ENCODE measurements at regions not wholly inside any gene's neighbourhood (a gene's known extent, or its start where the extent isn't known, plus 50 kb on each side); places are given as distances from the start of the nearest gene placed in this dataset.

DNA sequence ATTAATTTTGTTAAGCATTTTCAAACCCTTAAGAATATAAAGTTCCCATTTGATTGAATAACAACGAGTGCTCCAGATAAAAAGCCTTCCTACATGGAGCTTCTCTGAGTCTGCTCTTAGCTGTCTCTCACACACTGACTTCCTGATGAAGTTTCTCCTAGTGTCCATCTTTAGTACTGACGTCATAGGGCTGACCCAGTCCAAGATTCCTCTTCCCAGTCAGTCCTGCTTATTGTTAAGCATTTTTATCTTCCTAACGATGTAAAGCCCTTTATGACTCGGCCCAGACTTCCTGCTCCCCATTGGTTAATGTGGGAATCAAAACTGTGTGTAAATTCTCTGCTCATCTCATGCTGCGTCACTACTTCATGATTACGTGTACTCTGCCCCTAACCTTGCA is 398.8 kb downstream of the TFEC start:
- Histone ChIP-seq H3K27ac (no peak overlapping the region), H3K9me3 (ENCODE audit: insufficient read depth, low read depth) (no peaks in the 10 kb centered on the region), H3K4me3 (no peak overlapping the region), H2AFZ (no peak overlapping the region), H3K79me2 (ENCODE audit: low read depth) (no peaks in the 10 kb centered on the region), H3K27me3 (ENCODE audit: insufficient read depth, low read depth) (no peaks in the 10 kb centered on the region), H3K9me2 (ENCODE audit: insufficient read depth) (no peaks in the 10 kb centered on the region), H3K36me3 (ENCODE audit: low read depth) (no peaks in the 10 kb centered on the region), H3F3A (ENCODE audit: insufficient read depth, low read depth) (0 out of 2 replicates have a peak, but pooled peaks cover 6% of the 10 kb centered on the region), H4K20me1 (ENCODE audit: insufficient read depth) (no peaks in the 10 kb centered on the region), H3K4me2 (no peak overlapping the region), H3K4me1 (replicated peaks; ENCODE audit: insufficient read depth) (peaks cover 14% of the 10 kb centered on the region)
- TF ChIP-seq, protein P1, sequence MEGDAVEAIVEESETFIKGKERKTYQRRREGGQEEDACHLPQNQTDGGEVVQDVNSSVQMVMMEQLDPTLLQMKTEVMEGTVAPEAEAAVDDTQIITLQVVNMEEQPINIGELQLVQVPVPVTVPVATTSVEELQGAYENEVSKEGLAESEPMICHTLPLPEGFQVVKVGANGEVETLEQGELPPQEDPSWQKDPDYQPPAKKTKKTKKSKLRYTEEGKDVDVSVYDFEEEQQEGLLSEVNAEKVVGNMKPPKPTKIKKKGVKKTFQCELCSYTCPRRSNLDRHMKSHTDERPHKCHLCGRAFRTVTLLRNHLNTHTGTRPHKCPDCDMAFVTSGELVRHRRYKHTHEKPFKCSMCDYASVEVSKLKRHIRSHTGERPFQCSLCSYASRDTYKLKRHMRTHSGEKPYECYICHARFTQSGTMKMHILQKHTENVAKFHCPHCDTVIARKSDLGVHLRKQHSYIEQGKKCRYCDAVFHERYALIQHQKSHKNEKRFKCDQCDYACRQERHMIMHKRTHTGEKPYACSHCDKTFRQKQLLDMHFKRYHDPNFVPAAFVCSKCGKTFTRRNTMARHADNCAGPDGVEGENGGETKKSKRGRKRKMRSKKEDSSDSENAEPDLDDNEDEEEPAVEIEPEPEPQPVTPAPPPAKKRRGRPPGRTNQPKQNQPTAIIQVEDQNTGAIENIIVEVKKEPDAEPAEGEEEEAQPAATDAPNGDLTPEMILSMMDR (conservative IDR thresholded peaks at IDR 0.05) = no peak
- no peak for TF ChIP-seq EZH2 (IDR thresholded peaks at IDR 0.05; ENCODE audit: low read depth)
- CTCF ChIA-PET = no interaction called here
- DNase-seq = no peak
- POLR2A ChIA-PET (ENCODE audit: unreplicated experiment) = no interaction called here
- intact Hi-C loops (cut with micrococcal nuclease; ENCODE audit: unreplicated experiment) = no loop called here
- BruUV-seq (replicated peaks) = no TSS peak

DNA sequence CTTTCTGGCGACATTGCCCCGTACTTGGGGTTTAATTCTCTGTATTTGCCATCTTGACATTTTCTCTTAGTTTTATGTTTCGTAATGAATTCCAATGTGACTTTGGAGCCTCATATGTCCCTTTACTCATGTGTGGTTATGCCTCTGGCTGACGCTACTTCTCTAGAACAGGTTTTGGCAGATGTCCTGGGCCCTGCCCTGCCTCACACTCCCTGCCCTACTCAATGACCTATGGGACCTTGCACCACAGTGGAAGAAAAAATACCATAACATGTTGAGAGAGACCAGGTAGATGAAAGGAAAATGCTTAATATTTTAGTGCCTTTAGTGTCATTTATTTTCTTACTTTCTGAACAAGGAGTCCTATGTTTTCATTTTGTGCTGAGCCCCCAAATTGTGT is 400.5 kb downstream of the TFEC start:
- Histone ChIP-seq H3K4me1 (replicated peaks; ENCODE audit: insufficient read depth) (peaks cover 8% of the 10 kb centered on the region), H3K27me3 (ENCODE audit: insufficient read depth, low read depth) (no peaks in the 10 kb centered on the region), H2AFZ (no peak overlapping the region), H3F3A (ENCODE audit: insufficient read depth, low read depth) (0 out of 2 replicates have a peak, but pooled peaks cover 3% of the 10 kb centered on the region), H3K9me2 (ENCODE audit: insufficient read depth) (no peaks in the 10 kb centered on the region; the same call in 1 of the 2 replicates), H3K4me2 (no peak overlapping the region), H3K9me3 (ENCODE audit: insufficient read depth, low read depth) (no peaks in the 10 kb centered on the region), H3K27ac (no peak overlapping the region), H4K20me1 (ENCODE audit: insufficient read depth) (no peaks in the 10 kb centered on the region), H3K79me2 (ENCODE audit: low read depth) (no peaks in the 10 kb centered on the region), H3K4me3 (no peak overlapping the region), H3K36me3 (ENCODE audit: low read depth) (no peaks in the 10 kb centered on the region)
- intact Hi-C loops (cut with micrococcal nuclease; ENCODE audit: unreplicated experiment) = no loop called here
- ChIA-PET CTCF (no interaction called here), POLR2A (ENCODE audit: unreplicated experiment) (no interaction called here)
- BruUV-seq (replicated peaks) = no TSS peak
- no peak for TF ChIP-seq EZH2 (IDR thresholded peaks at IDR 0.05; ENCODE audit: low read depth)
- TF ChIP-seq, protein P1 (conservative IDR thresholded peaks at IDR 0.05) = no peak
- DNase-seq = no peak

DNA sequence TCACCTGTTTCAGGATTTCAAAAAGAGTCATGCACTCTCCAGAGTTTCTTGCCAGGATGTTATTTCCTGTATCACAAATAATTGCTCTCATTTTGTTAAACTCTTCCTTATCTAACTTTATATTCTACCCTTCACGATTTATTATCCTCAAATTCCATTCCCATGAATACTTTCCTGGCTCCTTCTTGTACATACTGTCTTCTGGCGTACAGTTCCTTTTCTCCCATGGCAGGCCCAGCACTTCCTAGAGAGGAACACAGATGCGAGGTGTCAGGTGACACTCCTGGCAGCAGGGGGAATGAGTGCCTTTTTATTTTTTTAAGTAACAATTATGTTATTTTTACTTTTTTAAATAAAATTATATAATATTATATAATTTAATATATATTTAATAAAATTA is 411.9 kb downstream of the TFEC start:
- BruUV-seq (replicated peaks) = no TSS peak
- CTCF ChIA-PET = no interaction called here

More for the DNA sequence above, 411.9 kb downstream of the TFEC start:
- H4K20me1 ChIP-seq (ENCODE audit: insufficient read depth) = no peaks in the 10 kb centered on the region
- intact Hi-C loops (cut with micrococcal nuclease; ENCODE audit: unreplicated experiment) = no loop called here
- H3K4me1 ChIP-seq (replicated peaks; ENCODE audit: insufficient read depth) = no peaks in the 10 kb centered on the region
- no peaks in the 10 kb centered on the region for H3K36me3 ChIP-seq (ENCODE audit: low read depth)
- TF ChIP-seq, protein P1 (conservative IDR thresholded peaks at IDR 0.05) = no peak
- TF ChIP-seq EZH2 (IDR thresholded peaks at IDR 0.05; ENCODE audit: low read depth) = no peak
- H3K4me2 ChIP-seq = no peak overlapping the region
- no peaks in the 10 kb centered on the region for H3K27me3 ChIP-seq (ENCODE audit: insufficient read depth, low read depth)
- H2AFZ ChIP-seq = no peak overlapping the region
- DNase-seq = no peak
- no peak overlapping the region for H3K27ac ChIP-seq
- POLR2A ChIA-PET (ENCODE audit: unreplicated experiment) = no interaction called here
- no peak overlapping the region for H3K4me3 ChIP-seq
- H3K9me2 ChIP-seq (ENCODE audit: insufficient read depth) = no peaks in the 10 kb centered on the region
- no peaks in the 10 kb centered on the region for H3K79me2 ChIP-seq (ENCODE audit: low read depth)
- no peaks in the 10 kb centered on the region for H3F3A ChIP-seq (ENCODE audit: insufficient read depth, low read depth)
- no peaks in the 10 kb centered on the region for H3K9me3 ChIP-seq (ENCODE audit: insufficient read depth, low read depth)

All from PC-9 (cell line).